Fibroblast of upper back skin (primary cell): ENCODE measurements at regions not wholly inside any gene's neighbourhood (a gene's known extent, or its start where the extent isn't known, plus 50 kb on each side); places are given as distances from the start of the nearest gene placed in this dataset.
"Not testable (repeated sequence)": the region's sequence is repeated elsewhere in the genome, so short reads cannot be mapped to it uniquely, and the experiment has no call there.

Experiments
- DNase-seq: peaks from one replicate; pipeline ENCODE4 v3.0.0-alpha.2; 2013

DNA sequence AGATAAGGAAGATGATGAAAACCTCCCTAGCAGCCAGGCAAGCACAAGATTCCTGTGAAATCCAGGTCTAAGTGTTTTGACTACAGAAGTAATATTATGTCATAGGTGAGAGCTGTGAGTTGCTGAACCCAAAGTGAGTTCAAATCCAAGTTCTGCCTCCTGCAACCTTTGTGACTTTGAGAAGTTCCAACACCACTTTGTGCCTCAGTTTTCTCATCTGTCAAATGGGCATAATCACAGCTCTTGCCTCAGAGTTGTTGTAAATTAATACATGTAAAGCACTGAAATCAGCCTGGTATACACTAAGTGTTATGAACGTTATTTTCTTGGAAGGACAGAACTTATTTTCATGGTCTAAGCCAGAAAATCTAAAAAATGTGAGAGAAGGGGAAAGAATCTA lies 210.3 kb upstream of the FRG2C start:
- DNase-seq = not testable (repeated sequence)

DNA sequence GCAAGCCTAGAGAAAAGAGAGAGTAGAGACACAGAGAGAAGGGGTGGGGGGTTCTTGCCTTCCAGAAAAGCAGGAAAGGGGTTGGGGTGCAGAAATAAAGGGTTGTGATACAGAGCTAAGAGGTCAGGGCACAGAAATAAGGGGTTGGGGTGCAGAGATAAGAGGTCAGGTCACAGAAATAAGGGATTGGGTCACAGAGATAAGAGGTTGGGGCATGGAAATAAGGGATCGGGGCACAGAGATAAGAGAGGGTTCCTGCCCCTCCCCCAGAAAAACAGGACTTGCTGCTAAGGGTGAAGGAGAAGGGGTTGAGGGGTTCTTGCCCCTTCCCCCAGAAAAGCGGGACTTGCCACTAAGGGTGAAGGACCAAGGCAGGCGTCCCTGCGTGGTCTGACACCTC lies 189.6 kb upstream of the FRG2C start:
- not testable (repeated sequence) for DNase-seq

DNA sequence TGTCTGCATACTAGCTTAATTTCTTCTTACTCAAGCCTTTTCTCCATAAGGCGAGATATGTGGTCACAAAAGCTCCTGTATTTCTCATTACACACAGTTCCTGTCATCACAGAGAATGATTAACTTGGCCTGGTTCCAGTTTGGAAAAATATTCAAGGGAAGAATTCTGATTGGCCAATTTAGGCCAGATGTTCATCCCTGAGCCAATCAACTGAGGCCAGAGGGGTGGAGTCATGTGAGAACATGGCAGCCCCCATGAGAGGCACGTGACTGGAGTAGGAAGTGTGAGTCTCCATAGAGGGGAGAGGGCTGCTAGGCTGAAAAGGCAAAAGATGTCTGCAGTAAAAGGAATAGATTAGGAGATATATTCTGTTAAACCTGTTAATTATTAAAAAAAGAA lies 167.5 kb upstream of the FRG2C start:
- DNase-seq = not testable (repeated sequence)

DNA sequence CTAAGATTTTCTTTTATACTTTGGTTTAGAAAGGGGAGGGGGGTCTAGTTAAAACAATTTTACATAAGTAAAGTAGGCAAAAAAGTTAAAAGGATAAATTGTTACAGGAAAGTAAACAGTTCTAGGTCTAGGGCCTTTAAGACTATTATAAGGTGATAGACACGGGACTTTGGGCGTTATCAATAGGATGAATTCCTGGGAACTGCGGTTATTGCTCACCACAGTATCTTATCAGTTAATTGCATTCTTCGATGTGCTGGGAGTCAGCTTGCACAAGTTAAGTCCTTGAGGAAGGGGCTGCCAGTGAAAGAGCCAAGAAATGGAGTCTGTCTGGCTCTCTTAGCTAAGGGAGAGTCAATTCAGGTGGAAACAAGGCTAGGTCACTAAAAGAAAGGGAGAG lies 163.8 kb upstream of the FRG2C start:
- DNase-seq = not testable (repeated sequence)

DNA sequence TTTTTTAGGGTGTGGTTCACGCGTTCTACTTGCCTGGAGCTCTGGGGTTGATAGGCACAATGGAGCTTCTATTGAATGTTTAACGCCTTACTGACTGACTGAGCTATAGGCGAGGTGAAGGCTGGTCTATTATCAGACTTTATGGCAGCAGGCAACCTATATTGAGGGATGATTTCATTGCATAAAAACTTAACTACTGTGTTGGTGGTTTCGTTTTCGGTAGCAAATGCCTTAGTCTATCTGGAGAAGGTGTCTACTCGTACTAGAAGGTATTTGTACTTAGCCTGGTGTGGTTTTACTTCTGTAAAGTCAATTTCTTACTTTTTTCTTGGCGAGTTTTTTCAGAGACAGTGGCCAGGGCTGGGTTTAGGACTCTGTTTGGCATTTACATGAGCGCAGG lies 162.0 kb upstream of the FRG2C start:
- not testable (repeated sequence) for DNase-seq

DNA sequence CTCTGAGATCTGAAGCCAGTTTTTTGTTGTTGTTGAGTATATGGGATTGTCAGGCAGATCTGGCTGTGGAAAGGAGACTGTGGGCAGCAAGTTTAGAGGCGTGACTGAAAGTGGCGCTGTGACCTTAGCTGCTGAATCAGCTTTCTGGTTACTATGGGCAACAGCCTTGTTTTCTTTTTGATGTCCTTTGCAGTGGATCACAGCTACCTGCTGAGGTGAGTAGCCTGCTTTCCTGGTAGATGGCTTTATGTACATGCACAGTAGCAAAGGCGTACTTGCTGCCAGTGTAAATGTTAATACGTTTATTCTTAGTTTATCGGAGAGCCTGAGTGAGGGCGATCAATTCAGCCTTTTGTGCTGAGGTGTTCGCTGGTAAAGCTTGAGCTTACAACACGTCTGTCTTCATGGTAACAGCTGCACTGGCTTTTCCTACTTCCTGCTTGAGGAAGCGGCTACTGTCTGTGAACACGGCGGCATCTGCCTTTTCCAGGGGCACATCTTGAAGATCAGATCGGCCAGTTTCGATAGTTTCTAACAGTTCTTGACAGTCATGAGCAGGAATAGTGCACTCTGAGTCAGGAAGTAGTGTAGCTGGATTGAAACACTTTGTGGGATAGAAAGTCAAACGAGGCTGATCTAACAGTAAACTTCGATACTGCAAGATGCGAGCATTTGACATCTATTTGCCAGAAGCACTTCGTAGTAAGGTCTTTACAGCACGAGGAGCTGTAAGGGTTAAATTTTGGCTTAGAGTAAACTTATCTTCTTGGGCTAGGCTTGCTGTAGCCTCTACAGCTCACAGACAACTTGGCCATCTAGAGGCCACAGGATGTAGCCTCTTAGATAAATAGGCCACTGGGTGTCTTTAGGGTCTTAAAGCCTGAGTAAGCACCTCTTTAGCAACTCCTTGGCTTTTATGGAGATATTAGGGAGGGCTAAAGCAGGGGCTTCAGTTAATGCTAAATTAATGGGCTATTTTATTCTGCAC lies 161.1 kb upstream of the FRG2C start:
- not testable (repeated sequence) for DNase-seq

DNA sequence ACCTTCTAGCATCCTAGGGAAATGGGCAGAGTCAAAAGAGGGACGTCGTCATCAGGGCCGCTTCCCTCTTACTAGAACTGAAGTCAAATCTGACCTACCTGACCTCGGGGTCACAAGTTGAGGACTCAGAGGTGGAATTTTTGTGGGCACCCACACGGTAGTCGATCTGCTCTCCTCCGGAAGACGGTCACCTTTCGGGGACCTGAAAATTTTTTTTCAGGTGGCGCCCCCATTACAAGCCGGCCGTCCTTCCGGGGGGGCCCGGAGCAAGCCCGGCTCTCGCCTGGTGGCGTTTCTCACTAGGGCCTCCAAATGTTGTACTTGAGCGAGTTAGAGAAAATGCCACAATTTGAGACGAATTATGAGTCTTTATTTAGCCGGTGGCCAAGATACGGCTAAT lies 157.5 kb upstream of the FRG2C start:
- no peak for DNase-seq

DNA sequence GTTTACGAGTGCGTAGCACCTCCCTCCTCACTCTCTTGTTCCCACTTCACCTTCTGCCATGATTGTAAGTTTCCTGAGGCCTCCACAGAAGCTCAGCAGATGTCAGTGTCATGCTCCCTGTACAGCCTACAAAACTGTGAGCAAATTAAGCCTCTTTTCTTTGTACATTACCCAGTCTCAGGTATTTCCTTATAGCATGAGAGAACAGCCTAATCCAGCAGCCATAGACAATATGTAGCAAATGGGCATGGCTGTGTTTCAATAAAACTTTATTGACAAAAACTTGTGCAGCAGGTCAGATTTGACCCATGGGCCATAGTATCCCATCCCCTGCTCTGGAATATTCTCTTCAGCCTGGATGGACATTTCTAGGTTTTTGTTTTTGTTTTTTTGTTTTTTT lies 156.2 kb upstream of the FRG2C start:
- not testable (repeated sequence) for DNase-seq

DNA sequence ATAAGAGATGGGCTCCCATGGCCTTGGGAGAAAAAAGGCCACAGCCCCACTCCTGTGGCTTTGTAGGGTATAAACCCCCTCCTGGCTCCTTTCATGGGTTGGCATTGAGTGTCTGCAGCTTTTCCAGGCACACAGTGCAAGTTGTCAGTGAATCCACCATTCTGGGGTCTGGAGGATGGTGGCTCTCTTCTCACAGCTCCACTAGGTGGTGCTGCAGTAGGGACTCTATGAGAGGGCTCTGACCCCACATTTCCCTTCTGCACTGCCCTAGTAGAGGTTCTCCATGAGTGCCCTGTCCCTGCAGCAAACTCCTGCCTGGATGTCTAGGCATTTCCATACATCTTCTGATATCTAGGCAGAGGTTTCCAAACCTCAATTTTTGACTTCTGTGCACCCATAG lies 136.5 kb upstream of the FRG2C start:
- not testable (repeated sequence) for DNase-seq

DNA sequence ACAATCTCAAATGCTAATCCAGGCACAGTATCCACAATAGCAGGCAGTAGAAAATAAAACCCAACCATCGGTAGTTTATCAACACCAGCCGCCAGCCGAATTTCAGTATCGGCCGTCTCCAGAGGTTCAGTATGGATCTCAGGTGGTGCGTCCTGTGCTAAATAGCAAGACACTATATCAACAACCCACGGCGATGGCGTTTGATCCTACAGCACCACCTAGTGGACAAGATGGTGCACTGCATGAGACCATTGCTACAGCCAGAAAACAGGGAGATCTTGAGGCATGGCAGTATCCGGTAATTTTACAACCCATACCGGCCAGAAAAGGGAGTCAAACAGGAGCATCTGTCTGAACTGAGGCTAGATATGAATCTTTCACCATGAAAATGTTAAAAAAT lies 112.0 kb upstream of the FRG2C start:
- peak; percentile 0 for DNase-seq

DNA sequence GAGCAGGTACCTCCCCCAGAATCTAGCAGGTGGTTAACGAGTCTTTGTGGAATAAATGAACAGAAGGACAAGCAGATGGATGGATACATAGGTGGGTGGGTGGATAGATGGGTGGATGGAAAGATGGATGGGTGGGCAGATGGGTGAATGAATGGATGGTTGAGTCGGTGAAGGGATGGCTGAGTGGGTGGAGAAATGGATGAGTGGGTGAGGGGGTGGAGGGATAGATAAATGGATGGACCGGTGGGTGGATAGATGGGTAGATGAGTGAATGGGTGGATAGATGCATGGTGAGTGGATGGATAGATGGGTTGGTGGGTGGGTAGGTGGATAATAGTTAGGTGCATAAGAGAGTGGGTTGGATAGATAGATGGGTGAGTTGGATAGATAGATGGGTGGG lies 99.7 kb upstream of the FRG2C start:
- DNase-seq = not testable (repeated sequence)

DNA sequence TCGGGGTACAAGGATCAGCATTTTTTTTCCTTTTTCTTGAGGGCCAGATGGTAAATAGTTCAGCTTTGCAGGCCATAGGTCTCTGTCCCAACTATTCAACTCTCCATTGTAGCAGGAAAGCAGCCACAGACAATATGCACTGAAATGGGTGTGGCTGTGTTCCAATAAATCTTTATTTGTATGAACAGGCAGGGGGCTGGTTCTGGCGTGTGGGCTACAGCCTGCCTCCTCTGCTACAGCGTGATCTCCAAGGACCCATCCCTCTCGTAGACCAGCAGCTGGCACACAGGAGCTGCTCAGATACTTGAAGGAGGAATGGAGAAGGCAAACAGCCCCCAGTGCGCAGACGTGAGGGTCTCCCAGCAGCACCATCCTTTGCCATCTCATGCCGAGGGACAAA lies 91.8 kb upstream of the FRG2C start:
- not testable (repeated sequence) for DNase-seq

DNA sequence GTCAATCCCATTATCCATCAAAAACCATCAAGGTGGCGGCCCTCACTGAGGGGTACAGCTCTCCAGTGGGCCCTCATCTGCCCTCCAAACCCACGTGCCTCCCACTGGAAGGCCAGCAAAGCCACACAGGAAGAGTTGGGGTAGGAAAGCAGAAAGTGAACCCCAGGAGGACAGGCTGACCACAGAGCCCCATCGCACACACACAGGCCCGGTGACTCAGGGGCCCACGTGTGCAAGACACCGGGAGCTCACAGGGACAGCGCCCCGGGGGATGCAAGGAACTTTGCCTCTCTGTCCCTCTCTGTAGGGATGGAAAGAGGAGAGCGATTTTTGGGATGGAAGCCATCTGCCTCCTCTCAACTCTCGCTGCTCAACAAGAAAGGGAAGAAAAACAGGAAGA lies 85.0 kb upstream of the FRG2C start:
- DNase-seq = not testable (repeated sequence)

DNA sequence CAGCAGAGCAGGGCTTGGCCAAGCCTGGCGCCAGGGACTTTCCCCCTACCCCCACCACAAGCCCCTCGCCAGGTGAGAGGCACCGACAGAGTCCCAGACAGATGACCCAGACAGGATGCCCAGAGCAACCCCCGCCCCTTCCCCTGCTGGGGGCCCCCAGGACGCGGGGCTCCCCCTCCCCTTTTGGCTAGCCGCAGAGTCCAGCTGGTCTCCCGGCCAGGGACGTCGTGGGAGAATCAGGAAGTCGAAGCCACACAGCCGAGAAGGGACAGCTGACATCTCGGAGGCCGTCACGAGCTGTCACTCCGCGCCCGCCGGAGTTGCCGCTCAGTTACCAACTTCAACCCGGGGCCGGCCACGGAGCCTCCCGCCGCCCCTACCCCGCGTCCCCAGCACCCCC lies 84.6 kb upstream of the FRG2C start:
- DNase-seq = not testable (repeated sequence)

DNA sequence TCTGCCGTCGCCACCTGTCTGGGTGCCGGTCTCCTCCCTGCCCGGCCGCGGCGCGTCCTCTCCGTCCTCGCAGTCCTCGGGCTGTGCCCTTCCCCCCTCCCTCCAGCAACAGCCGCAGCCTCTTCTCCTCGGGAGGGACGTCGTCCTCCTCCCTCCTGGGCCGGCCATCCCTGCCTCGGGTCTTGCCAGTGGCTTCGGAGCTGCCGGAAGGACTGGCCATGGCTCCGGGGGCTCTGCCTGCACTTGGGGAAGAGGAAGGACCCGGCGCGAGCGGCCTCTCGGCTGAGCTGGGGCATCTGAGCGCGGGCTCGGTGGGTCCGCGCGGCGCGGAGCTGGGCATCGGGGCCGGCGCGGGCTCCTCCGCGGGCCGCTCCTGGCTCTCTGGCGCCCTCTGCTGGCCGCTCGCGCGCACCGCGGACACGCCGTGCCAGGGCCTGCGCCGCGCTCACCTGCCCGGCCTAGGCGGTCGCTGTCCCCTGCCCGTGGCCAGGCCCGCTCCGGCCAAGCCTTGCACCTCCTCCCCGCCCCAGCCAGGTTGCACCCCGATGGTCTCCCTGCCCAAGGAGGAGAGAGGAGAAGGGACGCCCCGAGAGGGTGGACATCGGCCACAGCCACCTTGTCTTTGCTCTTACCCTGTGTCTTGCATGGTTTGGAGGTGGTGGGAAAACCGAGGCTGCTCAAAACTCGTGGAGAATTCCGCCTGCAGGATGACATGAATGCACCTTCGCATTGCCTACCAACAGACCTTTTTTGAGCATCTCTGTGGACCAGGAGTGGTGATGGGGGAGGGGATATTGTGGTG lies 83.9 kb upstream of the FRG2C start:
- DNase-seq = peak; percentile 2

DNA sequence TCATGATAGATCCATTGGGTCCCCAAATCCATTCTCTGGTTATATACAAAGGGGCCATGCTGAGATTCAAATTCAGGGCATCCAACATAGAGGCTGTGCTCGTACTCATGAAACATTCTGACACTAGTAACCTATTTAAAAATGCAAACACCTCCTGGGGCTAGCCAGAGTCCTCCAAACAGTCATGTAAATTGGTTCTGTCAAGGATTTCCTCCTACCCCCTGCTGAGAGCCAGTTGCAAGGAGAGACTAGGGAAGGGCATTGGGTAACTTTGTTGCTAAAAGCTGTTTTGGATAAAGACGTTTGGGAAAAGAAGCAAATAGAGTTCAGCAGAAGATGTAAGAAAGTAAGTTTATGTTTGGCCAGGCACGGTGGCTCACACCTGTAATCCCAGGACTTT lies 81.6 kb upstream of the FRG2C start:
- not testable (repeated sequence) for DNase-seq

DNA sequence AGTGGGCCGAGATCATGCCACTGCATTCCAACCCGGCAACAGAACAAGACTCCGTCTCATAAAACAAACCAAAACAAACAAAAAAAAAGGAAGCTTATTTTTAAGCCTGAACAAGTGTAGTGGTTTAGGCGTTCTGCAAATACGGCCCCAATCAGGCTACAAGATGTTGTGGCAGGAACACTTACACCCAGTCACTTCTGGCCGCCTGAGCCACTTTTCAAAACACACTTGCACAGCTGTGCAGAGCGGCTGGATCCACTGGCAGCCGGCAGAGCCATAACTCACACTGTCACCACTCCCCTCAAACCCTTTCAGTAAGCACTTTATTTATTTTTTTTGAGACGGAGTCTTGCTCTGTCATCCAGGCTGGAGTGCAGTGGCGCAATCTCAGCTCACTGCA lies 81.0 kb upstream of the FRG2C start:
- not testable (repeated sequence) for DNase-seq

DNA sequence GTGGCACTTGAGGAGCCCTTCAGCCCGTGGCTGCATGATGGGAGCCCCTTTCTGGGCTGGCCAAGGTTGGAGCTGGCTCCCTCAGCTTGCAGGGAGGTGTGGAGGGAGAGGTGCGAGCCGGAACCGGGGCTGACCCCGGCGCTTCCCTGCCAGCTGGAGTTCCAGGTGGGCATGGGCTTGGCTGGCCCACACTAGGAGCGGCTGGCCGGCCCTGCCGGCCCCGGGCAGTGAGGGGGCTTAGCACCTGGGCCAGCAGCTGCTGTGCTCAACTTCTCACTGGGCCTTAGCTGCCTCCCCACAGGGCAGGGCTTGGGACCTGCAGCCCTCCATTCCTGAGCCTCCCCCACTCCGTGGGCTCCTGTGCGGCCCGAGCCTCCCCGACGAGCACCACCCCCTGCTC lies 76.4 kb upstream of the FRG2C start:
- not testable (repeated sequence) for DNase-seq

DNA sequence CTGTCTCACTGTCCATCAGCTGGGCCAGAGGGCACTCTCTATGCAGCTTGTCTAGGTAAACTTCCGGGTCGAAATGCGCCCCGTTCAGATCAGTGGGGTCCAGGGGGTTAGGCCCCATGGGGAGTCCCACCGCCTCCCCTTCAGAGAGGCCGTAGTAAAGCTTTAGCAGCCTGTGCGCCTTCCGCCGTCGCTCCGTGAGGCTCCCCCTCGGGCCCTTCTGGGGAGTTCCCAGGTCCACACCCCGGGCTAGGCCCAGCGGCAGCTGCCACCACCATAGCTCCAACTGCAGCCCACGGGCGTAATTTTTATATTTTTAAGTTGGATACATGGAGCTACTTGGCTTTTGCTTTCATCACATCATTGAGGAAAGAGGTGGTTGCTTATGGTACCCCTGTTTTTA lies 73.7 kb upstream of the FRG2C start:
- not testable (repeated sequence) for DNase-seq

DNA sequence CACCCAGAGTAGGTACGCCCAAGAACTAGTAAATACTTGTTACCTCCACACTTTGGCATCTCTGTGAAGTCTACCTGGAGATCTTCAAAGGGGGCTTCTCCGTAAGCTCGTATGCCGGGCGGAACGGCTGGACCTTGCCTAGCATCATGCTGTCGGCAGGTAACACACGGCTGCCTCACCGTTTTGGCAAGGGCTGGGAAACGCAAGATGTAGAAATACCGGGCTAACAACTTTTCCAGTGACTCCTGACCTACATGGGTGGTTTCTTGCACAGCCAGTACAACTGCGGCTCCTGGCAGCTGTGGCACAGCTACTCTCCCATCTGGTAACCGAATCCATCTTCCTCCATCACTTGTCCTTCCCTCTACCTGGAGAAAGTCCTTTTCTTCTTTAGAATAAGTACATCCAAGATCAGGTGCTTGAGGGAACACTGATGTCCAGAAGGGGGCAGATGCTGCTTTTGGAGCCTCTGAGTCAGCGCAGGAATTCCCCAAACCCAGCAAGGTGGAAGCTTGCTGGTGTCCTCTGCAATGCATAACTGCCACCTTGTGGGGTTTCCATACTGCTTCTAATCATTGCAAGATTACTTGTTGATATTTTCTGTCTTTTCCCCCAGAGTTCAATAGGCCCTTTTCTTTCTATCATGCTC lies 59.7 kb upstream of the FRG2C start:
- DNase-seq = not testable (repeated sequence)

DNA sequence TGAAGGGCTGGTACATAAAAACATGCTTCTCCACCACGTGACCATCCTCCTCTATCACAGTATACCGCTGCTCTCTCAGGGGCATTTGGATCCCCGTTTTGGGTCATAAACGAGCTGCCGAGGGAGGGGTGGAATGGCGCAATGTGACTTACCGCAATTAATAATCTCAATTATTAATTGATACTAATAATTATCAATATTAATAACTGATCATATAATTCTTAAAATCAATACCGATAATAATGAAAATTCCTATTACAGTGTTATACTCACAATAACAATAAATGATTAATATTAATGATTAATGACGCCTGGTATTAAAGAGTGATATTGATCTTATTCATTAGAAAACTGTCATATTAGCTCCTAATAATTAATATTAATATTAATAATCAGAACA lies 56.1 kb upstream of the FRG2C start:
- DNase-seq = not testable (repeated sequence)

DNA sequence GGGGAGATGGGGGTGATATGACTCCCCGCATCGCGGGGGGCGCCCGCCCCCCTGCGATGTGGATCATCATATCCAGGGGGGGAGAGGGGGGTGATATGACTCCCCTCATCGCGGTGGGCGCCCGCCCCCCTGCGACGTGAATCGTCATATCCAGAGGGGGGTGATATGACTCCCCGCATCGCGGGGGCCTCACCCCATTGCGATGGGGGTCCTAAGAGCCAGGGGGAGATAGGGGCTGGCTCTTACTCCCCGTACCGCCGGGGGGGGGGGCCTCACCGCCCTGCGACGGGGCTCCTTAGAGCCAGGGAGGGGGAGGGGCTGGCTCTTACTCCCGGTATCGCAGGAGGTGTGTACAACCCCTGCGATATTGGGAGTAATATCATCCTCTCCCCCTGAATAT lies 54.5 kb upstream of the FRG2C start:
- DNase-seq = not testable (repeated sequence)

DNA sequence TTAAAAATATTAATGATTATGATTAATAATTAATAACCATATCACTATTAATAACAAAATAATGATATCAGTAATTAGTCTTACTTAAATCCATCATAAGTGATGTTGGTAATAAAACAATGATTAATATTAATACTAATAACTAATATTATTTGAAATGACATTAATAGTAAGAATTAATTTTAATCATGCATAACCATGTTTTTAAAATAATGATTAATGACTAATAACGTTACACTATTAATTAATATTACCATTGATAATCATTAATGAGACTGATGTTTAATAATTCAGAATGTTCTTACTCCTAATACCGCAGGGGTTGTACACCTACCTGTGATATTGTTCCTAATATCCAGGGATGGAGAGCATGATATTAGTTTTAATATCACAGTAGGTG lies 53.4 kb upstream of the FRG2C start:
- DNase-seq = no peak
